Adrenal gland (tissue), 9 donors: ENCODE measurements at regions not wholly inside any gene's neighbourhood (a gene's known extent, or its start where the extent isn't known, plus 50 kb on each side); places are given as distances from the start of the nearest gene placed in this dataset.
"Not testable (repeated sequence)": the region's sequence is repeated elsewhere in the genome, so short reads cannot be mapped to it uniquely, and the experiment has no call there.

Experiments
- DNase-seq, 7 donors: peaks; one replicate each; pipeline ENCODE4 v3.0.0-alpha.2; 2019 to 2020
- H3K27ac ChIP-seq, 5 donors: fragments of 200-600 bp; sonication (generic) in 4 of 5; 1 replicate in 3 of 5; 2 replicates in 2 of 5; pipeline versions ENCODE4 v1.5.1 to v1.8.0; 2016 to 2020; ENCODE audit warnings: mild to moderate bottlenecking in 1 of 5
- H3K27me3 ChIP-seq: fragments of 200-600 bp; 2 replicates; pipeline ENCODE4 v1.8.0; 2021
- H3K36me3 ChIP-seq, 2 donors: fragments of 200-600 bp; replicated peaks in 1 of 2; 1 replicate in 1 of 2; 2 replicates in 1 of 2; pipeline versions ENCODE4 v1.5.1 to v1.8.0; 2018 to 2022
- H3K4me1 ChIP-seq, 2 donors: fragments of 200-600 bp; replicated peaks in 1 of 2; 1 replicate in 1 of 2; 2 replicates in 1 of 2; pipeline versions ENCODE4 v1.5.1 to v1.8.0; 2018 to 2021
- H3K4me3 ChIP-seq, 4 donors: fragments of 200-600 bp; sonication (generic) in 3 of 4; one replicate each; pipeline ENCODE4 v1.5.1; 2016 to 2018
- H3K9me3 ChIP-seq, 3 donors: fragments of 200-600 bp; sonication (generic) in 1 of 3; replicated peaks in 1 of 3; 1 replicate in 2 of 3; 2 replicates in 1 of 3; pipeline versions ENCODE4 v1.5.1 to v1.8.0; 2016 to 2021
- CTCF ChIP-seq, 6 experiments: fragments of 450-650 bp in 4 of 6; fragments of 200-600 bp in 2 of 6; sonication (generic) in 1 of 6; IDR thresholded peaks; 1 replicate in 5 of 6; 2 replicates in 1 of 6; pipeline versions ENCODE4 v1.5.1 to v1.8.0; 2016 to 2021; ENCODE audit warnings: antibody characterized with exemption in 6 of 6, mild to moderate bottlenecking in 2 of 6, moderate library complexity in 1 of 6
- POLR2A ChIP-seq, 2 donors: fragments of 450-650 bp; IDR thresholded peaks; one replicate each; pipeline ENCODE4 v1.6.1; 2017; ENCODE audit warnings: antibody characterized with exemption in 2 of 2, mild to moderate bottlenecking in 2 of 2, moderate library complexity in 1 of 2
- WGBS, 4 donors: extraction: QIAGEN DNeasy Blood & Tissue Kit in 2 of 4; methylation state at CpG; one replicate each; pipeline versions ENCODE4 v1.1.5 to v1.1.7; 2013 to 2017; 5-methylcytosine and 5-hydroxymethylcytosine counted together
- intact Hi-C, 2 donors: fragments of 100-400 bp; cut with DNase I; formaldehyde crosslinking; loops; one replicate each; pipeline versions ENCODE4 v1.14.1 to v1.15.0; 2022 to 2023
- donor health status: healthy with polysubstance abuse.
- donor health status: Bipolar disorder and iron deficiency.
- donor health status: DM: yes; HTN: yes; CAD: no.
- donor health status: DM: no; HTN: no; CAD: no.
- donor health status: DM: no; HTN: no; CAD: no.

GRCh38 chrY:12288919-12289318, 412.1 kb upstream of the USP9Y start:
- TF ChIP-seq POLR2A (IDR thresholded peaks at IDR 0.05) (no peak), CTCF (IDR thresholded peaks at IDR 0.05) (no peak)
- H3K4me3 ChIP-seq = no peak overlapping the region
- 41 to 48% methylated on average over 3 of the region's 3 CpGs; no CpG with 5 or more reads in 2 of the 4 donors for WGBS, 4 donors
- H3K27me3 ChIP-seq = no peaks in the 10 kb centered on the region
- H3K9me3 ChIP-seq = no peaks in the 10 kb centered on the region
- no peak overlapping the region for H3K27ac ChIP-seq
- intact Hi-C loops = no loop called here
- no peak for DNase-seq
- no peaks in the 10 kb centered on the region for H3K4me1 ChIP-seq
- H3K36me3 ChIP-seq = no peaks in the 10 kb centered on the region

- no peak overlapping the region for H3K4me3 ChIP-seq
- no peak for DNase-seq
- WGBS, 4 donors = 45 to 70% methylated on average over 1 of the region's 1 CpG; no CpG with 5 or more reads in 2 of the 4 donors
- intact Hi-C loops = no loop called here
- TF ChIP-seq CTCF (IDR thresholded peaks at IDR 0.05) (no peak), POLR2A (IDR thresholded peaks at IDR 0.05) (no peak)
- H3K27ac ChIP-seq = no peak overlapping the region
- H3K27me3 ChIP-seq = no peaks in the 10 kb centered on the region
- H3K9me3 ChIP-seq = no peaks in the 10 kb centered on the region
- no peaks in the 10 kb centered on the region for H3K4me1 ChIP-seq
- H3K36me3 ChIP-seq = no peaks in the 10 kb centered on the region
These were observed 411.6 kb upstream of the USP9Y start for GRCh38 chrY:12289415-12289814.

- Histone ChIP-seq H3K27ac (no peak overlapping the region), H3K36me3 (no peaks in the 10 kb centered on the region), H3K27me3 (no peaks in the 10 kb centered on the region), H3K4me1 (no peaks in the 10 kb centered on the region), H3K4me3 (no peak overlapping the region), H3K9me3 (no peaks in the 10 kb centered on the region)
- TF ChIP-seq CTCF (IDR thresholded peaks at IDR 0.05) = no peak
- no peak for TF ChIP-seq POLR2A (IDR thresholded peaks at IDR 0.05)
- DNase-seq = no peak
- intact Hi-C loops = no loop called here
These were observed 408.5 kb upstream of the USP9Y start for GRCh38 chrY:12292542-12292941.

GRCh38 chrY:12296460-12296859, 404.6 kb upstream of the USP9Y start:
- DNase-seq = no peak
- TF ChIP-seq CTCF (IDR thresholded peaks at IDR 0.05) (no peak), POLR2A (IDR thresholded peaks at IDR 0.05) (no peak)
- no peaks in the 10 kb centered on the region for H3K27me3 ChIP-seq
- intact Hi-C loops = no loop called here
- no peak overlapping the region for H3K27ac ChIP-seq
- WGBS, 4 donors = 96 to 100% methylated on average over 1 of the region's 1 CpG; no CpG with 5 or more reads in 2 of the 4 donors
- no peak overlapping the region for H3K4me3 ChIP-seq
- H3K36me3 ChIP-seq = no peaks in the 10 kb centered on the region
- no peaks in the 10 kb centered on the region for H3K4me1 ChIP-seq
- no peaks in the 10 kb centered on the region for H3K9me3 ChIP-seq

GRCh38 chrY:12299796-12300195, 401.2 kb upstream of the USP9Y start:
- H3K36me3 ChIP-seq, H3K4me3 ChIP-seq, H3K27me3 ChIP-seq, intact Hi-C loops, H3K9me3 ChIP-seq, DNase-seq, H3K4me1 ChIP-seq, H3K27ac ChIP-seq: not testable (repeated sequence)
- WGBS, 4 donors = 56 to 70% methylated on average over 6 to 9 of the region's 9 CpGs; no CpG with 5 or more reads in 2 of the 4 donors
